KMS-11 (cell line): ENCODE measurements at regions not wholly inside any gene's neighbourhood (a gene's known extent, or its start where the extent isn't known, plus 50 kb on each side); places are given as distances from the start of the nearest gene placed in this dataset.

Source experiments
- H2AFZ ChIP-seq: fragments of 200-600 bp; sonication (generic); 2 replicates; pipeline ENCODE4 v1.6.1; 2016; ENCODE audit warnings: antibody characterized with exemption, mixed run types, low read depth
- H3K27ac ChIP-seq: fragments of 200-600 bp; sonication (generic); 2 replicates; pipeline ENCODE4 v1.6.1; 2016; ENCODE audit warnings: mild to moderate bottlenecking, mixed run types
- H3K27me3 ChIP-seq: fragments of 200-600 bp; sonication (generic); 2 replicates; pipeline ENCODE4 v1.6.1; 2017; ENCODE audit warnings: mild to moderate bottlenecking, low read depth, mixed run types, moderate library complexity; ENCODE audit not compliant: insufficient read depth
- H3K36me3 ChIP-seq: fragments of 200-600 bp; sonication (generic); 2 replicates; pipeline ENCODE4 v1.6.1; 2017; ENCODE audit warnings: mild to moderate bottlenecking, mixed run types; ENCODE audit not compliant: insufficient read depth
- H3K4me1 ChIP-seq: fragments of 200-600 bp; sonication (generic); 2 replicates; pipeline ENCODE4 v1.6.1; 2016; ENCODE audit warnings: mild to moderate bottlenecking, low read depth, mixed run types; ENCODE audit not compliant: poor library complexity, severe bottlenecking
- H3K4me2 ChIP-seq: fragments of 200-600 bp; sonication (generic); 2 replicates; pipeline ENCODE4 v1.7.0; 2016; ENCODE audit warnings: mild to moderate bottlenecking, mixed run types
- H3K4me3 ChIP-seq: fragments of 200-600 bp; sonication (generic); IDR thresholded peaks from 2 replicates; pipeline ENCODE4 v1.6.1; 2017; ENCODE audit warnings: low read depth, low read length, mixed read lengths; ENCODE audit not compliant: insufficient read depth
- H3K79me2 ChIP-seq: fragments of 200-600 bp; sonication (generic); 2 replicates; pipeline ENCODE4 v1.6.1; 2016; ENCODE audit warnings: low read depth, mixed run types; ENCODE audit not compliant: insufficient read depth
- H3K9ac ChIP-seq: fragments of 200-600 bp; sonication (generic); 2 replicates; pipeline ENCODE4 v1.6.1; 2016; ENCODE audit warnings: mild to moderate bottlenecking, mixed run types
- H4K20me1 ChIP-seq: fragments of 200-600 bp; sonication (generic); 2 replicates; pipeline ENCODE4 v1.6.1; 2016; ENCODE audit warnings: mild to moderate bottlenecking, mixed run types; ENCODE audit not compliant: insufficient read depth
- TF ChIP-seq, protein P1 (sequence below): fragments of 200-600 bp; sonication (generic); conservative IDR thresholded peaks from 2 replicates; pipeline ENCODE4 v1.6.1; 2017; ENCODE audit warnings: low read depth, mild to moderate bottlenecking, antibody characterized with exemption, low read length, moderate library complexity, mixed read lengths

DNA sequence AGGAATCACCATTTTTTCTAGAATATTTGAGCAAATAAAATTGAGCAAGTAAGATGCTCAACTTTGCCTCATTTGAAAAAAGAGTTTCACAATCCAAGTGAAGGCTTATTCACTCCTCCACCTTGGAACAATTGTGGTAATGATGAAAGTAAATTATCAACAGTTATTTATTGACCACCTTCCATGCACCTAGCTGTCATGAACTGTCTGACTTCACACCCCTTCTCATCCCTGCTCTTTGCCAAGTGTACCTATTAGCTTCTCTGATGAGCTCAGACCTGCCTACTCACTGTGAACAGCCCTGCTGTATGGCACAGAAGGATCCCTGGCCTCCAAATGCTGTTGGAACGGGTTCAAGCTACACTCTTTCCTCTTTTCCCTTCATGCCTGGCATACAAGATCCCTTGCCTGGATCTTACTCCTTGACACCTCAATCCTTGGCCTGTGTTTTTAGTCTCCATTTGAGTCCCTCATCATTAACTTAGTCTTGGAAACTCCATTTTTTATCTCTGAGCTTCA lies 99.0 kb upstream of the PREP start:
- Histone ChIP-seq H2AFZ (no peak overlapping the region), H4K20me1 (no peaks in the 10 kb centered on the region), H3K4me1 (peaks cover 2% of the 10 kb centered on the region), H3K79me2 (no peaks in the 10 kb centered on the region), H3K27ac (no peak overlapping the region), H3K36me3 (no peaks in the 10 kb centered on the region), H3K4me3 (no peak overlapping the region), H3K4me2 (no peak overlapping the region), H3K9ac (no peak overlapping the region), H3K27me3 (no peaks in the 10 kb centered on the region)
- TF ChIP-seq, protein P1, sequence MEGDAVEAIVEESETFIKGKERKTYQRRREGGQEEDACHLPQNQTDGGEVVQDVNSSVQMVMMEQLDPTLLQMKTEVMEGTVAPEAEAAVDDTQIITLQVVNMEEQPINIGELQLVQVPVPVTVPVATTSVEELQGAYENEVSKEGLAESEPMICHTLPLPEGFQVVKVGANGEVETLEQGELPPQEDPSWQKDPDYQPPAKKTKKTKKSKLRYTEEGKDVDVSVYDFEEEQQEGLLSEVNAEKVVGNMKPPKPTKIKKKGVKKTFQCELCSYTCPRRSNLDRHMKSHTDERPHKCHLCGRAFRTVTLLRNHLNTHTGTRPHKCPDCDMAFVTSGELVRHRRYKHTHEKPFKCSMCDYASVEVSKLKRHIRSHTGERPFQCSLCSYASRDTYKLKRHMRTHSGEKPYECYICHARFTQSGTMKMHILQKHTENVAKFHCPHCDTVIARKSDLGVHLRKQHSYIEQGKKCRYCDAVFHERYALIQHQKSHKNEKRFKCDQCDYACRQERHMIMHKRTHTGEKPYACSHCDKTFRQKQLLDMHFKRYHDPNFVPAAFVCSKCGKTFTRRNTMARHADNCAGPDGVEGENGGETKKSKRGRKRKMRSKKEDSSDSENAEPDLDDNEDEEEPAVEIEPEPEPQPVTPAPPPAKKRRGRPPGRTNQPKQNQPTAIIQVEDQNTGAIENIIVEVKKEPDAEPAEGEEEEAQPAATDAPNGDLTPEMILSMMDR = no peak

- H2AFZ ChIP-seq = no peak overlapping the region
These were observed 98.4 kb upstream of the PREP start for GRCh38 chr6:105501246-105501645.

DNA sequence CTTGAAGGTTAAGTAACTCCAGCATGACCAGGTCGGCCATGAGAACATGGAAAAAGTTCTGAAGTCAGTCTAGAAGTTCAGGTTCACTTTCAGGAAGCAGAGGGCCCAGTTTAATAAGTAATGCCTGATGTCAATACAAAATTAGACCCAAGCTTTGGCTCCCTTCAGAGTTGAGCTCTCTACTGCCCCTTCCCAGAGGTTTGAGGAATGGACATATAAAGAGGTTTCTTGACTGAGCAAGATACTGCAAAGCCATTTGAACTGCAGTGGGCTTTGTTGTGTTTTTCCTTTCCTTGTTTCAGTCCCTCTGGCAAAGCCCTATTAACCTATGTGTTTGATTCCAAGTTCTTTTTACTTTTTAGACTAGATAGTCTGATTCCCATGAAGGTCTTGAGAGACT lies 97.8 kb upstream of the PREP start:
- no peaks in the 10 kb centered on the region for H3K79me2 ChIP-seq
- no peak overlapping the region for H3K4me3 ChIP-seq
- TF ChIP-seq, protein P1 = no peak
- H3K36me3 ChIP-seq = no peaks in the 10 kb centered on the region
- no peak overlapping the region for H2AFZ ChIP-seq
- H4K20me1 ChIP-seq = no peaks in the 10 kb centered on the region
- H3K4me1 ChIP-seq = peaks cover 12% of the 10 kb centered on the region
- no peaks in the 10 kb centered on the region for H3K27me3 ChIP-seq
- H3K9ac ChIP-seq = no peak overlapping the region
- no peak overlapping the region for H3K27ac ChIP-seq
- no peak overlapping the region for H3K4me2 ChIP-seq

More at GRCh38 chr6:105501246-105501645, 98.4 kb upstream of the PREP start:
- H3K4me3 ChIP-seq = no peak overlapping the region
- TF ChIP-seq, protein P1 = no peak
- H3K4me1 ChIP-seq = peaks cover 7% of the 10 kb centered on the region
- no peaks in the 10 kb centered on the region for H3K36me3 ChIP-seq
- no peaks in the 10 kb centered on the region for H3K27me3 ChIP-seq
- no peaks in the 10 kb centered on the region for H3K79me2 ChIP-seq
- no peaks in the 10 kb centered on the region for H4K20me1 ChIP-seq
- no peak overlapping the region for H3K4me2 ChIP-seq
- H3K9ac ChIP-seq = no peak overlapping the region
- H3K27ac ChIP-seq = no peak overlapping the region

DNA sequence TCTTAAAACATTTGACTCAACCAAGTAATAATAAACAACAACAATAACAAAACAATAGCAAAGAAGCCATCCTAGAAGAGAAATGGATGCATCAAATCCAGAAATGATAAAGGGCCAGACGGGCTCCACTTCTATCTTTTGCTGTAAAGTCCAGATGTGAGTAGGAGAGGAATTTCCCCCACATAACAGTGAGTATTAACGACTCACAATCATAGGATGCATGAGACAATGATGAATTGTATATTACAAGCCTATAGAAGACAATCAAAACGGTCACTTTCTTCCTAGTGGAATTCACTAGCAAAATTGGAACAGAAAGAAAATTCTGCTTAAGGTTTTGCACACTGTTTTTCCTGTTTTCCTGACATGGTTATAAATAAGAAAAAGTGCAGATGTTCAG lies 97.0 kb upstream of the PREP start:
- no peaks in the 10 kb centered on the region for H3K27me3 ChIP-seq
- no peaks in the 10 kb centered on the region for H3K36me3 ChIP-seq
- no peak overlapping the region for H2AFZ ChIP-seq
- H3K9ac ChIP-seq = no peak overlapping the region
- H3K79me2 ChIP-seq = no peaks in the 10 kb centered on the region
- no peak overlapping the region for H3K4me2 ChIP-seq
- H3K4me1 ChIP-seq = peaks cover 20% of the 10 kb centered on the region
- no peak overlapping the region for H3K27ac ChIP-seq
- TF ChIP-seq, protein P1 = no peak
- no peak overlapping the region for H3K4me3 ChIP-seq
- H4K20me1 ChIP-seq = no peaks in the 10 kb centered on the region
